ENCODE measurements at regions not wholly inside any gene's neighbourhood (a gene's known extent, or its start where the extent isn't known, plus 50 kb on each side); places are given as distances from the start of the nearest gene placed in this dataset.

DNA sequence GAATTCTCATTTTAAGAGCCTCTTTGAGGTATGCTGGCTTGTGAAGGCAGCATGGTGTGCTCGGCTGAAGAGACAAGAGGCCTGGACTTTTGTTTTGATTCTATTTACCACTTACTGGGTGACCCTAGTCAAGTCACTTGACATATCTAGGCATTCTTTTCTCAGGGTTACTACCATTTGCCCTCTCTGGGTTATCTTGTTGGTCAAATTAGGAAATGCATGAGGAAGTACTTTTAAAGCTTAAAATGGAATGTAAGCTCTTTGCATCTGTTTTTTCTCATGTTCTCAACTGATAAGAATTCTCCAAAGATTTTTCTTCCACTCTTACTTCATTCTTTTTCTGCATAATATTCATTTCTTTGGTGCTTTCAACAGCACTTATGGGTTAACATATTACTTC is 173.1 kb downstream of the PLK2 start:
- no peak for TF ChIP-seq EZH2 (IDR thresholded peaks at IDR 0.05)
- no peak for TF ChIP-seq POLR2AphosphoS5 (IDR thresholded peaks at IDR 0.05; ENCODE audit: borderline replicate concordance, low read depth, low read length)

Measured in SK-N-MC (cell line).